ENCODE measurements at regions not wholly inside any gene's neighbourhood (a gene's known extent, or its start where the extent isn't known, plus 50 kb on each side); places are given as distances from the start of the nearest gene placed in this dataset.
A peak's percentile ranks its signal among the peaks of the same experiment; 100 is the strongest.

DNA sequence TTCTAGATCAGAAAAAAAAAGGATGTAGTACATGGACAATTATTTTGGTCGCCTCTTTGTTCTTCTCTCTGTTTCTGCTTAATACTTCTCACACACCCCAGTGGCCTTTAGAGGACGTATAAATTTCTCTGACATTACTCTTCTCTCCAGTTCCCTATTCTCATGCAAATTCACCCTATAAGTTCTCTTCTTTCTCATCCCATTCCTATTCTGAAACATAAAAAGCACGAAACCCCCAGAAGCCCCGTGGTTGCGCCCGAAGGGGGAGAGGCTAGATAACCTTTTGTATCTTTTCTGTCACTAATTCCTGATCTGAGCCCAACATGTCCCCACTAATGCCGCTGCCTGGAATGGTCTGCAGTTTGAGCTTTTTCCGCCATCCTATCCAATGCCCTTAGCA lies 136.9 kb downstream of the SKIDA1 start:
- Mint-ChIP-seq H3K9me3 (ENCODE audit: low read depth, unreplicated experiment) (no peaks in the 10 kb centered on the region), H3K36me3 (ENCODE audit: insufficient read depth, unreplicated experiment) (no peaks in the 10 kb centered on the region), H3K27ac (ENCODE audit: unreplicated experiment) (no peak overlapping the region), H3K27me3 (ENCODE audit: unreplicated experiment) (no peaks in the 10 kb centered on the region), H3K4me1 (ENCODE audit: low read depth, unreplicated experiment) (peaks cover 8% of the 10 kb centered on the region), H3K4me3 (ENCODE audit: low read depth, unreplicated experiment) (no peak overlapping the region)
- no peak for DNase-seq
- CTCF ChIA-PET = no interaction called here
- no TSS peak for BruUV-seq (replicated peaks)
- no peak for TF ChIP-seq CTCF (IDR thresholded peaks at IDR 0.05; ENCODE audit: unreplicated experiment)
- intact Hi-C loops (cut with micrococcal nuclease; ENCODE audit: unreplicated experiment) = no loop called here

DNA sequence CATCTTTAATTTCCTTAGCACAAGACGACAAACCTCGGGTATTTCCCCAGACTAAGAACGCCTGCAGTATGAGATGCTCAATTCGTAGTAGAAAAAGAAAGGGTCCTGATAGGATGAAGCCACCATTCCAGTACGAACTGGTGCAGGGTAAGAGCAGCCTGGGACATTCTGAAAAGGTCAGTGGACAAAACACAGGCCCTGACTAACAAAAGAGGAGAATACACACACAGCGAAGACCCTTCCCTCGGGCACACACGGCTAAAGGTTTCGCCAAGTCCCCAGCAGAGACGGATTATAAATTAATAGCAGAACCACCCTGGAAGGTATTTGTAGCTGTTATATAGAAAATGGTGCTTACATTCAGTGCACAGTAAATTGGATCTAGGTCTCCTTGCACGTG lies 137.6 kb downstream of the SKIDA1 start:
- no peaks in the 10 kb centered on the region for H3K9me3 Mint-ChIP-seq (ENCODE audit: low read depth, unreplicated experiment)
- H3K36me3 Mint-ChIP-seq (ENCODE audit: insufficient read depth, unreplicated experiment) = no peaks in the 10 kb centered on the region
- intact Hi-C loops (cut with micrococcal nuclease; ENCODE audit: unreplicated experiment) = no loop called here
- CTCF ChIA-PET = no interaction called here
- no peak for TF ChIP-seq CTCF (IDR thresholded peaks at IDR 0.05; ENCODE audit: unreplicated experiment)
- H3K27me3 Mint-ChIP-seq (ENCODE audit: unreplicated experiment) = no peaks in the 10 kb centered on the region
- H3K27ac Mint-ChIP-seq (ENCODE audit: unreplicated experiment) = peak overlapping the region; percentile 9
- DNase-seq = no peak
- BruUV-seq (replicated peaks) = no TSS peak
- no peak overlapping the region for H3K4me3 Mint-ChIP-seq (ENCODE audit: low read depth, unreplicated experiment)
- H3K4me1 Mint-ChIP-seq (ENCODE audit: low read depth, unreplicated experiment) = peaks cover 8% of the 10 kb centered on the region

- BruUV-seq (replicated peaks) = no TSS peak
- CTCF ChIA-PET = no interaction called here
- no peak for TF ChIP-seq CTCF (IDR thresholded peaks at IDR 0.05; ENCODE audit: unreplicated experiment)
Observed at GRCh38 chr10:21385996-21386585, 139.4 kb downstream of the SKIDA1 start.

DNA sequence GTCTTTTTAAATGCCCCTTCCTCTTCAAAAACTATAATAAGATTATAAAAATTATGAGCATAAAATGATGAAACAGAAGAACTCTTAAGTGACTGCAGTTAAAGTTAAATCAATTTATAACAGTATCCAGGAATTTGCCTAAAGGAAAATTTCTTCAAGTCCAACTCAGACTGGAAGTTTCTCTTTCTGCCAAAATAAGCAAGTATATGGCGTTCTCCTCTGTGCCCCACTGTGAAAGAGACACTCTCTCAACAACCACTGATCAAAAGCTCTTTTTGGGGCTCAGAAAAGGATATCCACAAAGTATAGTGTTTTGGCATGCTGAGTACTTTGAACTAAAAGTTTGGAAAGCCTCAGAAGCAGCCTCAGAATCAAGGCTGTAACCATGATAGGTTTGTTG lies 139.9 kb downstream of the SKIDA1 start:
- CTCF ChIA-PET = no interaction called here
- DNase-seq = no peak
- H3K27ac Mint-ChIP-seq (ENCODE audit: unreplicated experiment) = no peak overlapping the region
- H3K4me1 Mint-ChIP-seq (ENCODE audit: low read depth, unreplicated experiment) = no peaks in the 10 kb centered on the region
- no peak for TF ChIP-seq CTCF (IDR thresholded peaks at IDR 0.05; ENCODE audit: unreplicated experiment)
- H3K4me3 Mint-ChIP-seq (ENCODE audit: low read depth, unreplicated experiment) = no peak overlapping the region
- H3K36me3 Mint-ChIP-seq (ENCODE audit: insufficient read depth, unreplicated experiment) = no peaks in the 10 kb centered on the region
- H3K9me3 Mint-ChIP-seq (ENCODE audit: low read depth, unreplicated experiment) = no peaks in the 10 kb centered on the region
- BruUV-seq (replicated peaks) = no TSS peak
- H3K27me3 Mint-ChIP-seq (ENCODE audit: unreplicated experiment) = no peaks in the 10 kb centered on the region
- intact Hi-C loops (cut with micrococcal nuclease; ENCODE audit: unreplicated experiment) = no loop called here

More at GRCh38 chr10:21385996-21386585, 139.4 kb downstream of the SKIDA1 start:
- Mint-ChIP-seq H3K27me3 (ENCODE audit: unreplicated experiment) (no peaks in the 10 kb centered on the region), H3K36me3 (ENCODE audit: insufficient read depth, unreplicated experiment) (no peaks in the 10 kb centered on the region), H3K4me1 (ENCODE audit: low read depth, unreplicated experiment) (peaks cover 3% of the 10 kb centered on the region), H3K27ac (ENCODE audit: unreplicated experiment) (no peak overlapping the region), H3K9me3 (ENCODE audit: low read depth, unreplicated experiment) (no peaks in the 10 kb centered on the region), H3K4me3 (ENCODE audit: low read depth, unreplicated experiment) (no peak overlapping the region)
- DNase-seq = no peak
- intact Hi-C loops (cut with micrococcal nuclease; ENCODE audit: unreplicated experiment) = no loop called here
